Stomach (tissue), 4 donors: ENCODE measurements at regions not wholly inside any gene's neighbourhood (a gene's known extent, or its start where the extent isn't known, plus 50 kb on each side); places are given as distances from the start of the nearest gene placed in this dataset.
"Not testable (repeated sequence)": the region's sequence is repeated elsewhere in the genome, so short reads cannot be mapped to it uniquely, and the experiment has no call there.

Experiments
- CTCF ChIP-seq, 7 experiments: fragments of 450-650 bp in 4 of 7; fragments of 200-600 bp in 3 of 7; sonication (generic) in 3 of 7; IDR thresholded peaks; one replicate each; pipeline ENCODE4 v1.5.1; 2016 to 2019; ENCODE audit warnings: antibody characterized with exemption in 7 of 7, control low read depth in 2 of 7, mild to moderate bottlenecking in 1 of 7
- EP300 ChIP-seq: sonication (generic); formaldehyde crosslinking; IDR thresholded peaks from one replicate; pipeline ENCODE4 v1.6.1; 2017; ENCODE audit warnings: antibody characterized with exemption
- POLR2A ChIP-seq, 4 donors: fragments of 450-650 bp; IDR thresholded peaks; one replicate each; pipeline ENCODE4 v1.6.1; 2016; ENCODE audit warnings: antibody characterized with exemption in 4 of 4, control low read depth in 2 of 4, mild to moderate bottlenecking in 1 of 4, moderate library complexity in 1 of 4
- POLR2AphosphoS5 ChIP-seq, 3 donors: sonication (generic); formaldehyde crosslinking; IDR thresholded peaks; one replicate each; pipeline ENCODE4 v1.6.1; 2016; ENCODE audit warnings: antibody characterized with exemption in 3 of 3

DNA sequence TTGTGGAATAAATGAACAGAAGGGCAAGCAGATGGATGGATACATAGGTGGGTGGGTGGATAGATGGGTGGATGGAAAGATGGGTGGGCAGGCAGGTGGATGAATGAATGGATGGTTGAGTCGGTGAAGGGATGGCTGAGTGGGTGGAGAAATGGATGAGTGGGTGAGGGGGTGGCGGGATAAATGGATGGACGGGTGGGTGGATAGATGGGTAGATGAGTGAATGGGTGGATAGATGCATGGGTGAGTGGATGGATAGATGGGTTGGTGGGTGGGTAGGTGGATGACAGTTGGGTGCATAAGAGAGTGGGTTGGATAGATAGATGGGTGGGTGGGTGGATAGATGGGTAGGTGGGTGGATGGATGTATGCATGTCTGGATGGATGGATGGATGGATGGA, 76.0 kb downstream of the ART5 start:
- TF ChIP-seq CTCF (IDR thresholded peaks at IDR 0.05); EP300; POLR2A (IDR thresholded peaks at IDR 0.05); POLR2AphosphoS5 (IDR thresholded peaks at IDR 0.05): not testable (repeated sequence)
